ENCODE measurements at regions not wholly inside any gene's neighbourhood (a gene's known extent, or its start where the extent isn't known, plus 50 kb on each side); places are given as distances from the start of the nearest gene placed in this dataset.
"Not testable (repeated sequence)": the region's sequence is repeated elsewhere in the genome, so short reads cannot be mapped to it uniquely, and the experiment has no call there.

GRCh38 chrX:104370089-104370488 lies 115.4 kb upstream of the ESX1 start:
- Histone ChIP-seq H4K20me1 (ENCODE audit: insufficient read depth) (no peaks in the 10 kb centered on the region), H3K4me2 (ENCODE audit: low read length) (no peak overlapping the region), H2AFZ (ENCODE audit: low read depth, low read length) (no peak overlapping the region), H3K9me3 (ENCODE audit: low read length) (no peaks in the 10 kb centered on the region), H3K4me3 (ENCODE audit: low read length) (no peak overlapping the region), H3K9ac (ENCODE audit: low read length) (no peak overlapping the region), H3K27me3 (ENCODE audit: insufficient read depth, low read depth, low read length) (no peaks in the 10 kb centered on the region), H3K9me2 (ENCODE audit: insufficient read depth, low read length) (no peaks in the 10 kb centered on the region), H3K36me3 (ENCODE audit: insufficient read depth, low read length) (no peaks in the 10 kb centered on the region), H3K27ac (ENCODE audit: low read length) (no peak overlapping the region), H3K79me2 (replicated peaks; ENCODE audit: insufficient read depth, low read length) (no peaks in the 10 kb centered on the region), H3F3A (ENCODE audit: insufficient read depth, low read length, poor library complexity, severe bottlenecking) (no peaks in the 10 kb centered on the region)
- no peak for TF ChIP-seq TAF1 (IDR thresholded peaks at IDR 0.05; ENCODE audit: low read depth)
- no peak for TF ChIP-seq EZH2 (IDR thresholded peaks at IDR 0.05; ENCODE audit: borderline replicate concordance, insufficient read depth, low read length, poor library complexity, severe bottlenecking)
- no peak for TF ChIP-seq POLR2AphosphoS5 (IDR thresholded peaks at IDR 0.05)
- no peak for TF ChIP-seq SMC3 (conservative IDR thresholded peaks at IDR 0.05; ENCODE audit: poor library complexity)
- TF ChIP-seq REST (IDR thresholded peaks at IDR 0.05; ENCODE audit: borderline replicate concordance) = no peak
- no peak for TF ChIP-seq EP300 (conservative IDR thresholded peaks at IDR 0.05; ENCODE audit: poor library complexity, severe bottlenecking)
- TF ChIP-seq RAD21 (conservative IDR thresholded peaks at IDR 0.05) = no peak
- TF ChIP-seq CTCF (IDR thresholded peaks at IDR 0.05; ENCODE audit: poor library complexity, severe bottlenecking) = no peak
- TF ChIP-seq MXI1 (conservative IDR thresholded peaks at IDR 0.05; ENCODE audit: poor library complexity, severe bottlenecking) = no peak

GRCh38 chrX:104360774-104361173 lies 106.0 kb upstream of the ESX1 start:
- not testable (repeated sequence) for H3K36me3 ChIP-seq (ENCODE audit: insufficient read depth, low read length); H2AFZ ChIP-seq (ENCODE audit: low read depth, low read length); H3K79me2 ChIP-seq (replicated peaks; ENCODE audit: insufficient read depth, low read length); H3K4me3 ChIP-seq (ENCODE audit: low read length); H3K27ac ChIP-seq (ENCODE audit: low read length); H4K20me1 ChIP-seq (ENCODE audit: insufficient read depth); H3F3A ChIP-seq (ENCODE audit: insufficient read depth, low read length, poor library complexity, severe bottlenecking); H3K27me3 ChIP-seq (ENCODE audit: insufficient read depth, low read depth, low read length); H3K9ac ChIP-seq (ENCODE audit: low read length); H3K9me2 ChIP-seq (ENCODE audit: insufficient read depth, low read length); H3K9me3 ChIP-seq (ENCODE audit: low read length); H3K4me2 ChIP-seq (ENCODE audit: low read length)

GRCh38 chrX:104359124-104359523 lies 104.4 kb upstream of the ESX1 start:
- H3K9ac ChIP-seq (ENCODE audit: low read length) = no peak overlapping the region
- no peaks in the 10 kb centered on the region for H3K27me3 ChIP-seq (ENCODE audit: insufficient read depth, low read depth, low read length)
- H3K4me3 ChIP-seq (ENCODE audit: low read length) = no peak overlapping the region
- TF ChIP-seq EP300 (conservative IDR thresholded peaks at IDR 0.05; ENCODE audit: poor library complexity, severe bottlenecking) (peak; percentile 64), REST (IDR thresholded peaks at IDR 0.05; ENCODE audit: borderline replicate concordance) (no peak), POLR2AphosphoS5 (IDR thresholded peaks at IDR 0.05) (no peak), MXI1 (conservative IDR thresholded peaks at IDR 0.05; ENCODE audit: poor library complexity, severe bottlenecking) (no peak), TAF1 (IDR thresholded peaks at IDR 0.05; ENCODE audit: low read depth) (no peak), SMC3 (conservative IDR thresholded peaks at IDR 0.05; ENCODE audit: poor library complexity) (no peak), RAD21 (conservative IDR thresholded peaks at IDR 0.05) (no peak)
- H3K79me2 ChIP-seq (replicated peaks; ENCODE audit: insufficient read depth, low read length) = no peaks in the 10 kb centered on the region
- H3K9me3 ChIP-seq (ENCODE audit: low read length) = no peaks in the 10 kb centered on the region
- no peaks in the 10 kb centered on the region for H3F3A ChIP-seq (ENCODE audit: insufficient read depth, low read length, poor library complexity, severe bottlenecking)
- no peak overlapping the region for H3K4me2 ChIP-seq (ENCODE audit: low read length)
- H4K20me1 ChIP-seq (ENCODE audit: insufficient read depth) = no peaks in the 10 kb centered on the region
- no peak overlapping the region for H2AFZ ChIP-seq (ENCODE audit: low read depth, low read length)
- H3K36me3 ChIP-seq (ENCODE audit: insufficient read depth, low read length) = no peaks in the 10 kb centered on the region
- no peaks in the 10 kb centered on the region for H3K9me2 ChIP-seq (ENCODE audit: insufficient read depth, low read length)
- H3K27ac ChIP-seq (ENCODE audit: low read length) = no peak overlapping the region
